ACC112 (cell line): ENCODE measurements at regions not wholly inside any gene's neighbourhood (a gene's known extent, or its start where the extent isn't known, plus 50 kb on each side); places are given as distances from the start of the nearest gene placed in this dataset.
A peak's percentile ranks its signal among the peaks of the same experiment; 100 is the strongest.

Source experiments
- H2AFZ ChIP-seq: fragments of 200-600 bp; sonication (generic); one replicate; pipeline ENCODE4 v1.6.0; 2017; ENCODE audit warnings: antibody characterized with exemption, low read length; ENCODE audit not compliant: unreplicated experiment
- H3K27ac ChIP-seq: fragments of 200-600 bp; sonication (generic); 2 replicates; pipeline ENCODE4 v1.5.1; 2014; ENCODE audit warnings: low read depth, mild to moderate bottlenecking, antibody characterized with exemption, low read length, moderate library complexity
- H3K27me3 ChIP-seq: fragments of 200-600 bp; sonication (generic); 2 replicates; pipeline ENCODE4 v1.6.1; 2014; ENCODE audit warnings: mild to moderate bottlenecking, antibody characterized with exemption, low read length, moderate library complexity, mixed read lengths; ENCODE audit not compliant: insufficient read depth
- H3K36me3 ChIP-seq: fragments of 200-600 bp; sonication (generic); 2 replicates; pipeline ENCODE4 v1.6.1; 2016; ENCODE audit warnings: mild to moderate bottlenecking, antibody characterized with exemption, low read length, moderate library complexity, mixed read lengths; ENCODE audit not compliant: insufficient read depth
- H3K4me1 ChIP-seq: fragments of 200-600 bp; sonication (generic); one replicate; pipeline ENCODE4 v1.6.1; 2016; ENCODE audit warnings: low read length, mixed read lengths; ENCODE audit not compliant: insufficient read depth, unreplicated experiment, control insufficient read depth
- H3K4me3 ChIP-seq: fragments of 200-600 bp; sonication (generic); 2 replicates; pipeline ENCODE4 v1.5.1; 2014; ENCODE audit warnings: mild to moderate bottlenecking, low read depth, low read length
- H3K79me2 ChIP-seq: fragments of 200-600 bp; sonication (generic); one replicate; pipeline ENCODE4 v1.6.0; 2016; ENCODE audit warnings: low read length; ENCODE audit not compliant: control insufficient read depth, unreplicated experiment, insufficient read depth

- H2AFZ ChIP-seq, result no peak overlapping the region
- peaks cover 3% of the 10 kb centered on the region for H3K4me1 ChIP-seq
- H3K36me3 ChIP-seq, result no peaks in the 10 kb centered on the region
- peaks cover 30% of the 10 kb centered on the region for H3K27me3 ChIP-seq
- H3K4me3 ChIP-seq, result no peak overlapping the region
- no peaks in the 10 kb centered on the region for H3K79me2 ChIP-seq
- H3K27ac ChIP-seq, result no peak overlapping the region
Observed at GRCh38 chr4:24476282-24476681, 108.1 kb downstream of the DHX15 start.

- H2AFZ ChIP-seq, result no peak overlapping the region
- H3K27me3 ChIP-seq, result peaks cover 28% of the 10 kb centered on the region
- H3K4me1 ChIP-seq, result peaks cover 3% of the 10 kb centered on the region
- H3K27ac ChIP-seq, result no peak overlapping the region
- no peak overlapping the region for H3K4me3 ChIP-seq
- no peaks in the 10 kb centered on the region for H3K36me3 ChIP-seq
- H3K79me2 ChIP-seq, result no peaks in the 10 kb centered on the region
Observed at GRCh38 chr4:24475756-24476155, 108.6 kb downstream of the DHX15 start.

- Histone ChIP-seq H3K4me1 (peaks cover 6% of the 10 kb centered on the region), H3K27ac (no peak overlapping the region), H3K36me3 (no peaks in the 10 kb centered on the region), H3K27me3 (peaks cover 22% of the 10 kb centered on the region), H3K79me2 (no peaks in the 10 kb centered on the region), H2AFZ (peak overlapping the region; percentile 67), H3K4me3 (peak overlapping the region; percentile 88)
Observed at GRCh38 chr4:24473309-24473721, 111.0 kb downstream of the DHX15 start.

GRCh38 chr4:24472514-24473308 lies 111.6 kb downstream of the DHX15 start:
- Histone ChIP-seq H2AFZ (no peak overlapping the region), H3K36me3 (no peaks in the 10 kb centered on the region), H3K4me3 (peak overlapping the region; percentile 88), H3K79me2 (no peaks in the 10 kb centered on the region), H3K27ac (no peak overlapping the region), H3K27me3 (peaks cover 23% of the 10 kb centered on the region), H3K4me1 (peaks cover 3% of the 10 kb centered on the region)

- H3K27me3 ChIP-seq, result peaks cover 18% of the 10 kb centered on the region
- H3K27ac ChIP-seq, result no peak overlapping the region
- H3K4me3 ChIP-seq, result peak overlapping the region; percentile 88
- H3K4me1 ChIP-seq, result peaks cover 9% of the 10 kb centered on the region
- no peak overlapping the region for H2AFZ ChIP-seq
- H3K79me2 ChIP-seq, result no peaks in the 10 kb centered on the region
- H3K36me3 ChIP-seq, result no peaks in the 10 kb centered on the region
Observed at GRCh38 chr4:24472161-24472510, 112.2 kb downstream of the DHX15 start.

GRCh38 chr4:24471486-24472160 lies 112.7 kb downstream of the DHX15 start:
- peaks cover 10% of the 10 kb centered on the region for H3K4me1 ChIP-seq
- peak overlapping the region; percentile 72 for H2AFZ ChIP-seq
- H3K4me3 ChIP-seq, result peak overlapping the region; percentile 88
- H3K36me3 ChIP-seq, result no peaks in the 10 kb centered on the region
- peaks cover 17% of the 10 kb centered on the region for H3K27me3 ChIP-seq
- no peak overlapping the region for H3K27ac ChIP-seq
- H3K79me2 ChIP-seq, result no peaks in the 10 kb centered on the region

- peaks cover 10% of the 10 kb centered on the region for H3K4me1 ChIP-seq
- peak overlapping the region; percentile 72 for H2AFZ ChIP-seq
- H3K79me2 ChIP-seq, result no peaks in the 10 kb centered on the region
- H3K36me3 ChIP-seq, result no peaks in the 10 kb centered on the region
- peak overlapping the region; percentile 88 for H3K4me3 ChIP-seq
- no peak overlapping the region for H3K27ac ChIP-seq
- peaks cover 18% of the 10 kb centered on the region for H3K27me3 ChIP-seq
Observed at GRCh38 chr4:24470666-24471485, 113.5 kb downstream of the DHX15 start.

GRCh38 chr4:24468071-24468470 lies 116.3 kb downstream of the DHX15 start:
- Histone ChIP-seq H3K79me2 (no peaks in the 10 kb centered on the region), H3K36me3 (no peaks in the 10 kb centered on the region), H3K27me3 (peaks cover 25% of the 10 kb centered on the region), H3K27ac (no peak overlapping the region), H2AFZ (no peak overlapping the region), H3K4me1 (peaks cover 10% of the 10 kb centered on the region), H3K4me3 (no peak overlapping the region)

GRCh38 chr4:24464566-24464965 lies 119.8 kb downstream of the DHX15 start:
- no peak overlapping the region for H3K27ac ChIP-seq
- H3K79me2 ChIP-seq, result no peaks in the 10 kb centered on the region
- H3K36me3 ChIP-seq, result no peaks in the 10 kb centered on the region
- no peak overlapping the region for H2AFZ ChIP-seq
- no peak overlapping the region for H3K4me3 ChIP-seq
- peaks cover 35% of the 10 kb centered on the region for H3K27me3 ChIP-seq
- H3K4me1 ChIP-seq, result peaks cover 10% of the 10 kb centered on the region

- no peaks in the 10 kb centered on the region for H3K79me2 ChIP-seq
- H3K4me3 ChIP-seq, result no peak overlapping the region
- no peaks in the 10 kb centered on the region for H3K36me3 ChIP-seq
- no peak overlapping the region for H3K27ac ChIP-seq
- H3K4me1 ChIP-seq, result no peaks in the 10 kb centered on the region
- no peak overlapping the region for H2AFZ ChIP-seq
- peaks cover 17% of the 10 kb centered on the region for H3K27me3 ChIP-seq
Observed at GRCh38 chr4:24456431-24456830, 127.9 kb downstream of the DHX15 start.
